Trophoblast cell (in vitro differentiated cells and primary cell): ENCODE measurements at regions not wholly inside any gene's neighbourhood (a gene's known extent, or its start where the extent isn't known, plus 50 kb on each side); places are given as distances from the start of the nearest gene placed in this dataset.

ENCODE experiments used
- DNase-seq, 2 donors: peaks; one replicate each; pipeline ENCODE4 v3.0.0-alpha.2; 2016
- H2AFZ ChIP-seq: 2 replicates; pipeline ENCODE4 v1.6.1; 2013; ENCODE audit warnings: low read length, moderate library complexity, mild to moderate bottlenecking; ENCODE audit not compliant: insufficient read depth, poor library complexity
- H2AK5ac ChIP-seq: 2 replicates; pipeline ENCODE4 v1.6.1; 2013; ENCODE audit warnings: mild to moderate bottlenecking, low read length
- H2BK120ac ChIP-seq: 2 replicates; pipeline ENCODE4 v1.6.1; 2013; ENCODE audit warnings: low read length, mild to moderate bottlenecking, moderate library complexity; ENCODE audit not compliant: insufficient read depth, poor library complexity
- H2BK12ac ChIP-seq: 2 replicates; pipeline ENCODE4 v1.6.1; 2013; ENCODE audit warnings: mild to moderate bottlenecking, low read length, moderate library complexity
- H2BK5ac ChIP-seq: 2 replicates; pipeline ENCODE4 v1.6.1; 2013; ENCODE audit warnings: low read length, low read depth, moderate library complexity, mild to moderate bottlenecking; ENCODE audit not compliant: poor library complexity
- H3K14ac ChIP-seq: 2 replicates; pipeline ENCODE4 v1.6.1; 2013; ENCODE audit warnings: mild to moderate bottlenecking, low read length
- H3K18ac ChIP-seq: 2 replicates; pipeline ENCODE4 v1.6.1; 2013; ENCODE audit warnings: mild to moderate bottlenecking, low read length
- H3K23ac ChIP-seq: 2 replicates; pipeline ENCODE4 v1.6.1; 2013; ENCODE audit warnings: low read length
- H3K27ac ChIP-seq: 2 replicates; pipeline ENCODE4 v1.5.1; 2013; ENCODE audit warnings: low read depth, mild to moderate bottlenecking, inconsistent platforms, low read length, moderate library complexity
- H3K27me3 ChIP-seq: 2 replicates; pipeline ENCODE4 v1.6.1; 2013; ENCODE audit warnings: inconsistent platforms, mild to moderate bottlenecking, low read length, moderate library complexity; ENCODE audit not compliant: insufficient read depth
- H3K36me3 ChIP-seq, 2 experiments: 1 replicate in 1 of 2; 2 replicates in 1 of 2; pipeline ENCODE4 v1.6.1; 2013; ENCODE audit warnings: low read length in 2 of 2, mild to moderate bottlenecking in 2 of 2, moderate library complexity in 1 of 2; ENCODE audit not compliant: insufficient read depth in 2 of 2, control insufficient read depth in 1 of 2
- H3K4ac ChIP-seq: 2 replicates; pipeline ENCODE4 v1.6.1; 2013; ENCODE audit warnings: low read depth, mild to moderate bottlenecking, low read length, moderate library complexity
- H3K4me1 ChIP-seq, 2 experiments: 1 replicate in 1 of 2; 2 replicates in 1 of 2; pipeline ENCODE4 v1.6.1; 2013; ENCODE audit warnings: low read length in 2 of 2, mild to moderate bottlenecking in 2 of 2, moderate library complexity in 1 of 2; ENCODE audit not compliant: insufficient read depth in 2 of 2, control insufficient read depth in 1 of 2
- H3K4me2 ChIP-seq: 2 replicates; pipeline ENCODE4 v1.6.1; 2013; ENCODE audit warnings: inconsistent platforms, mild to moderate bottlenecking, low read length, moderate library complexity
- H3K4me3 ChIP-seq: 2 replicates; pipeline ENCODE4 v1.5.1; 2013; ENCODE audit warnings: mild to moderate bottlenecking, low read depth, low read length, inconsistent platforms
- H3K79me1 ChIP-seq: one replicate; pipeline ENCODE4 v1.6.1; 2013; ENCODE audit warnings: low read length
- H3K79me2 ChIP-seq: 2 replicates; pipeline ENCODE4 v1.6.1; 2013; ENCODE audit warnings: low read length, mild to moderate bottlenecking; ENCODE audit not compliant: control insufficient read depth, insufficient read depth, poor library complexity
- H3K9ac ChIP-seq: 2 replicates; pipeline ENCODE4 v1.6.1; 2013; ENCODE audit warnings: mild to moderate bottlenecking, low read length
- H3K9me3 ChIP-seq: 2 replicates; pipeline ENCODE4 v1.6.1; 2013; ENCODE audit warnings: low read depth, mild to moderate bottlenecking, control low read depth, inconsistent platforms, low read length; ENCODE audit not compliant: insufficient read depth
- H4K12ac ChIP-seq: 2 replicates; pipeline ENCODE4 v1.6.1; 2013; ENCODE audit warnings: low read depth, mild to moderate bottlenecking, low read length, moderate library complexity
- H4K8ac ChIP-seq: 2 replicates; pipeline ENCODE4 v1.6.1; 2013; ENCODE audit warnings: low read depth, mild to moderate bottlenecking, low read length, moderate library complexity
- H4K91ac ChIP-seq: one replicate; pipeline ENCODE4 v1.6.1; 2013; ENCODE audit warnings: low read depth, mild to moderate bottlenecking, low read length, moderate library complexity
- WGBS: extraction: QIAGEN DNeasy Blood & Tissue Kit; methylation state at CpG from one replicate; pipeline ENCODE4 v1.1.7; 2013; ENCODE audit warnings: missing lambda C conversion rate; ENCODE audit not compliant: insufficient read length, insufficient coverage; ENCODE audit errors: extremely low coverage; 5-methylcytosine and 5-hydroxymethylcytosine counted together

DNA sequence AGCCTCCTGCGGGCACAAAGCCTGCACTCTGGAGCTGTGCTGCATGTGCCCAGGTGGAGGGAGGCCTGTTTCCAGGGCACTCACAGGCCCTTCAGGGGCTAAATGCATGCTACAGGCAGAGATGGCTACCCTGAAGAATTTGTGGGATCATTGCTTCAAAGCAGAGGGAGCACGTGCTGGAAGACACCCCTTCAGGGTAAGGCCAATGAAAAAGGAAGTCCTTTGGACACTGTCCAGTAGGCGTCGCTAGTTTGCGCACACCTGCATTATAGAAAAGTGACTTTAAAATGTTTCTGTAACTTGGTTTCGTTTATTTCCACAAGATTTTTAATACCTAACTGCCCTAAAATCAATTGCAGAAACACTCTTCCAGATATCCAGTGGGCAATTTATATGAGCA is 325.3 kb downstream of the ZNF516 start:
- Histone ChIP-seq H3K36me3 (no peaks in the 10 kb centered on the region), H4K12ac (no peak overlapping the region), H2AK5ac (no peak overlapping the region), H2BK5ac (no peak overlapping the region), H3K4me3 (no peak overlapping the region), H3K79me1 (no peaks in the 10 kb centered on the region), H2BK120ac (no peak overlapping the region), H2BK12ac (no peak overlapping the region), H3K79me2 (no peaks in the 10 kb centered on the region), H3K4me1 (no peaks in the 10 kb centered on the region), H4K8ac (no peak overlapping the region), H3K9me3 (no peaks in the 10 kb centered on the region), H3K27ac (no peak overlapping the region), H3K4me2 (no peak overlapping the region), H4K91ac (no peak overlapping the region), H3K9ac (no peak overlapping the region), H3K27me3 (no peaks in the 10 kb centered on the region), H3K14ac (no peak overlapping the region), H3K23ac (no peak overlapping the region), H3K4ac (no peak overlapping the region), H2AFZ (no peak overlapping the region), H3K18ac (no peak overlapping the region)
- no peak for DNase-seq
- no CpG with 5 or more reads among the region's 6 CpGs for WGBS

DNA sequence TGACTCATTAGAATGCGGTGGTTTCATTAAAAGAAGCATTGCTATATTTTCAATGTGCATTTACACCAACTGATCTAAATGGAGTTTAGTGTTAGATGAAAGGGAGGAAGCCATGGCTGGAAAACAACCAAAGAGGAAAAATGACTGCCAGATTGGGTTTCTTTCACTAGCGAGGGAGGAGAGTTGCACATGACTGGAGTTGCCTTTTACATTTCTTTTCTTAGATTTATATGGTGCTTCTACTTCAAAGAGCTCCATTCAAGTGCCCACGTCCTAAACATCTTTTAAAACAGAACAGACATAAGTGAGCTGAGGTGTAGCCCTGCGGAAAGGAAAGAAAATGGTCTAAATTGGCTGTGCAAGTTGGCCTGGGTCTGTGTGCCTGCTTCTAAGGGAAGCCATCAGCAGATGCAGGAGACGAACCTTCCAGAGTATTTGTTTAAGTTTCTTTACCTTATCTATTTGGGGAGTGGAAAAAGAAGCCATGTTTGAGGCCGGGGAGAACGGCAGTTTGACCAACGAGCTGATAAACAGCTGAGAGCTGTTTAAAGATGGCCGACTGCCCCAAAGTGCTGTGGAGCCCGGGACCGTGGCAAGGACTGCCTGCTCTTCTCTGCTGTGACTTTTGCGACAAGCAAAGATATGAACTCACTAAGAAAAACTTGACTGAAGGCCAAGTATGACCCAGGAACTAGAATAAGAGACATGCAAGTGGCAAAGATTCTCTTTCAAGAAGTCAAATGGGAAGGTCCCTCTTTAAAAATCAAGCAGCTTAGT is 327.0 kb downstream of the ZNF516 start:
- Histone ChIP-seq H3K18ac (no peak overlapping the region), H3K27me3 (no peaks in the 10 kb centered on the region), H2BK5ac (no peak overlapping the region), H3K9me3 (no peaks in the 10 kb centered on the region), H2AFZ (no peak overlapping the region), H3K79me1 (no peaks in the 10 kb centered on the region), H3K23ac (no peak overlapping the region), H3K27ac (no peak overlapping the region), H3K36me3 (no peaks in the 10 kb centered on the region), H3K4ac (no peak overlapping the region), H3K4me3 (no peak overlapping the region), H4K8ac (no peak overlapping the region), H3K79me2 (no peaks in the 10 kb centered on the region), H2AK5ac (no peak overlapping the region), H4K91ac (no peak overlapping the region), H3K4me1 (no peaks in the 10 kb centered on the region), H2BK12ac (no peak overlapping the region), H3K4me2 (no peak overlapping the region), H3K14ac (no peak overlapping the region), H3K9ac (no peak overlapping the region), H4K12ac (no peak overlapping the region), H2BK120ac (no peak overlapping the region)
- WGBS: no CpG with 5 or more reads among the region's 12 CpGs
- DNase-seq: no peak

DNA sequence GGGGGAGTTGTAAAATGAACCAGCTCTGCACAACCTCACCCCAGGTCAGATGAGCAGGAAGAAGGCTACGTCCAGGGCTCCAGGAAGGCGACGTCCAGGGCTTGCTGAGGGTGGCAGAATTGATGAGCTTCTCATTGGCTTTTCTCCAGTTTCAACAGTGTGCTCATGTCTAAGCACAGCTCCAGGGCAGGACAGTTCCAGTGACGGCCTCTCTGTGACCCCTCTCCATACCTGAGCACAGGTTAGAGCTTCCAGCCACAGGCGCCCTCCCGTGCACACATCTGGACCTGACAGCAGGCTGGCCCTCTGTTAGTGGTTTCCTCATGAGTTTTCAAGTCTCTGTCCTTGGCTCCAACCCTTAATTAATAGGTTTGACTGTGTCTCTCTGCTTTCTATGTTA is 327.6 kb downstream of the ZNF516 start:
- H3K9me3 ChIP-seq: peaks cover 2% of the 10 kb centered on the region
- no peak overlapping the region for H3K4me2 ChIP-seq
- H3K27me3 ChIP-seq: no peaks in the 10 kb centered on the region
- no peak for DNase-seq
- no peak overlapping the region for H2AFZ ChIP-seq
- H4K91ac ChIP-seq: no peak overlapping the region
- no peaks in the 10 kb centered on the region for H3K79me1 ChIP-seq
- no peak overlapping the region for H3K4me3 ChIP-seq
- no peak overlapping the region for H2BK120ac ChIP-seq
- no peaks in the 10 kb centered on the region for H3K36me3 ChIP-seq
- no peak overlapping the region for H3K4ac ChIP-seq
- no peak overlapping the region for H3K27ac ChIP-seq
- H3K4me1 ChIP-seq: no peaks in the 10 kb centered on the region
- H3K18ac ChIP-seq: no peak overlapping the region
- no peak overlapping the region for H3K9ac ChIP-seq
- no peak overlapping the region for H2BK5ac ChIP-seq
- H4K12ac ChIP-seq: no peak overlapping the region
- H2BK12ac ChIP-seq: no peak overlapping the region
- no peak overlapping the region for H3K23ac ChIP-seq
- no peak overlapping the region for H4K8ac ChIP-seq
- WGBS: no CpG with 5 or more reads among the region's 6 CpGs
- no peak overlapping the region for H3K14ac ChIP-seq
- no peak overlapping the region for H2AK5ac ChIP-seq
- no peaks in the 10 kb centered on the region for H3K79me2 ChIP-seq

DNA sequence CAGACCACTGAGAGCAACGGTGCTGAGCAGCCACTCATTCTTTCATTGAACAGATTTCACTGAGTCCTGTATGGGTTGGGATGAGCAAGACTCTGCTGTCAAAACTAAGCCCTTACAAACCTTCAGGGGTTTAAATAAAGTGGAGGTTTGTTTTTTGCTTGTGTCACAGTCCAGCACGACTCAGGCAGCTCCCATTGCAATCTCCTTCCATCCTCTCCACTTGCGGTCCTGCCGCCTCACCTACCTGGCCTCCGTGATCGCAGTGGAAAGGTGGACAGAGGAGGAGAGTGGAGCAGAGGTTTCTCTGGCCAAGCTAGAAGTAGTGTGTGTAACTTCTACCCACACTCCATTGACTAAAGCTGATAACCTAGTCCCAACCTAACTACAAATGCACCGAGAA is 332.2 kb downstream of the ZNF516 start:
- H3K18ac ChIP-seq: no peak overlapping the region
- DNase-seq: no peak
- no peaks in the 10 kb centered on the region for H3K4me1 ChIP-seq
- WGBS: no CpG with 5 or more reads among the region's 7 CpGs
- H3K4me2 ChIP-seq: no peak overlapping the region
- no peak overlapping the region for H4K8ac ChIP-seq
- no peak overlapping the region for H3K4me3 ChIP-seq
- H3K27ac ChIP-seq: no peak overlapping the region
- H2AK5ac ChIP-seq: no peak overlapping the region
- no peak overlapping the region for H2BK12ac ChIP-seq
- H2AFZ ChIP-seq: no peak overlapping the region
- no peaks in the 10 kb centered on the region for H3K79me2 ChIP-seq
- H2BK120ac ChIP-seq: no peak overlapping the region
- no peaks in the 10 kb centered on the region for H3K36me3 ChIP-seq
- no peaks in the 10 kb centered on the region for H3K27me3 ChIP-seq
- H3K23ac ChIP-seq: no peak overlapping the region
- H4K12ac ChIP-seq: no peak overlapping the region
- no peaks in the 10 kb centered on the region for H3K79me1 ChIP-seq
- no peak overlapping the region for H3K9ac ChIP-seq
- H3K14ac ChIP-seq: no peak overlapping the region
- H3K9me3 ChIP-seq: peaks cover 2% of the 10 kb centered on the region
- no peak overlapping the region for H4K91ac ChIP-seq
- H3K4ac ChIP-seq: no peak overlapping the region
- no peak overlapping the region for H2BK5ac ChIP-seq
